Right lobe of liver (tissue), 4 donors: ENCODE measurements at regions not wholly inside any gene's neighbourhood (a gene's known extent, or its start where the extent isn't known, plus 50 kb on each side); places are given as distances from the start of the nearest gene placed in this dataset.

Source experiments
- POLR2A ChIP-seq: fragments of 450-650 bp; IDR thresholded peaks from one replicate; pipeline ENCODE4 v1.6.1; 2017; ENCODE audit warnings: antibody characterized with exemption, mild to moderate bottlenecking
- TF ChIP-seq, protein P1 (sequence below), 4 donors: fragments of 200-600 bp in 3 of 4; fragments of 450-650 bp in 1 of 4; IDR thresholded peaks; one replicate each; pipeline versions ENCODE4 v1.5.1 to v1.8.0; 2016 to 2022; ENCODE audit warnings: antibody characterized with exemption in 4 of 4, mild to moderate bottlenecking in 2 of 4
- donor health status: DM: no; HTN: no; CAD: no.
- donor health status: DM: no; HTN: no; CAD: no.
- donor health status: DM: no; HTN: yes; CAD: no.

DNA sequence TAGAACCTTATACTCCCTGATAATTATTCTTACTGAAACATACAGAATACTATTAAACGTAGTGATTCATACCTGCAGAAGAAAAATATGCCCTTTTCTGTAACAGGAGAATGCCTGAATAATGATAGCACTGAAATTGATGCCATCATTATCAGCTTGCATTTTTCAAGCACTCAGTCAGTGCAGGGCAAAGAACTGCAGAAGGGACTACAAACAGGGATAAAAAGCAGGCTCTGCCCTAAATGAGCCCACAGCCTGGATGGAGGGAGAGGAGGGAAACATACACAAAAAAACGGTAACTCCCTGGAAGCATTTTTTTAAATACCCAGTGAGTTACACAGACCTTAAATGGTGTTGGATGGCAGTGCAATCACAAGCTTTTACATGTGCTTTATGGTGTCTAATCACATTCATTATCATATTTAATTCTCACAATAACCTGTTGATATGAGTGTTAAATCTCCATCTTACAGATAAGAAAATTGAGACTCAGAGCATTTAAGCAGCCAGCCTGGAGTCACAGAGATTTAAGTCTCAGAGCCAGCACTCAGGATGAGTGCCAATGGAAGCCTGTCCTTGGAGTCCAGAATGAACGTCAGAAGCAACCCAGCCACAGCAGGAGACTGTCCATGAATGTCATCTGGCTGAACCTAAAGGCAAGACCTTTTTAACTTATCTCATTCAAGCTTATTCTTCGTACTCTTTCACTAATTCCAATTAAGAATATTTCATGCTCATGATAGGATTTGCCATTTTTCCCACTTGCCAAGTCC, 139.3 kb upstream of the CTNNA2 start:
- TF ChIP-seq, protein P1, sequence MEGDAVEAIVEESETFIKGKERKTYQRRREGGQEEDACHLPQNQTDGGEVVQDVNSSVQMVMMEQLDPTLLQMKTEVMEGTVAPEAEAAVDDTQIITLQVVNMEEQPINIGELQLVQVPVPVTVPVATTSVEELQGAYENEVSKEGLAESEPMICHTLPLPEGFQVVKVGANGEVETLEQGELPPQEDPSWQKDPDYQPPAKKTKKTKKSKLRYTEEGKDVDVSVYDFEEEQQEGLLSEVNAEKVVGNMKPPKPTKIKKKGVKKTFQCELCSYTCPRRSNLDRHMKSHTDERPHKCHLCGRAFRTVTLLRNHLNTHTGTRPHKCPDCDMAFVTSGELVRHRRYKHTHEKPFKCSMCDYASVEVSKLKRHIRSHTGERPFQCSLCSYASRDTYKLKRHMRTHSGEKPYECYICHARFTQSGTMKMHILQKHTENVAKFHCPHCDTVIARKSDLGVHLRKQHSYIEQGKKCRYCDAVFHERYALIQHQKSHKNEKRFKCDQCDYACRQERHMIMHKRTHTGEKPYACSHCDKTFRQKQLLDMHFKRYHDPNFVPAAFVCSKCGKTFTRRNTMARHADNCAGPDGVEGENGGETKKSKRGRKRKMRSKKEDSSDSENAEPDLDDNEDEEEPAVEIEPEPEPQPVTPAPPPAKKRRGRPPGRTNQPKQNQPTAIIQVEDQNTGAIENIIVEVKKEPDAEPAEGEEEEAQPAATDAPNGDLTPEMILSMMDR (IDR thresholded peaks at IDR 0.05) = no peak
- no peak for TF ChIP-seq POLR2A
